Prostate gland (tissue), 2 donors: ENCODE measurements at regions not wholly inside any gene's neighbourhood (a gene's known extent, or its start where the extent isn't known, plus 50 kb on each side); places are given as distances from the start of the nearest gene placed in this dataset.

Source experiments
- CTCF ChIP-seq, 4 experiments: fragments of 200-600 bp in 2 of 4; fragments of 450-650 bp in 2 of 4; sonication (generic) in 2 of 4; IDR thresholded peaks; 1 replicate in 3 of 4; 2 replicates in 1 of 4; pipeline ENCODE4 v1.5.1; 2016 to 2019; ENCODE audit warnings: antibody characterized with exemption in 4 of 4, mild to moderate bottlenecking in 2 of 4, moderate library complexity in 2 of 4
- POLR2A ChIP-seq: fragments of 450-650 bp; IDR thresholded peaks from one replicate; pipeline ENCODE4 v1.6.1; 2016; ENCODE audit warnings: antibody characterized with exemption, mild to moderate bottlenecking

DNA sequence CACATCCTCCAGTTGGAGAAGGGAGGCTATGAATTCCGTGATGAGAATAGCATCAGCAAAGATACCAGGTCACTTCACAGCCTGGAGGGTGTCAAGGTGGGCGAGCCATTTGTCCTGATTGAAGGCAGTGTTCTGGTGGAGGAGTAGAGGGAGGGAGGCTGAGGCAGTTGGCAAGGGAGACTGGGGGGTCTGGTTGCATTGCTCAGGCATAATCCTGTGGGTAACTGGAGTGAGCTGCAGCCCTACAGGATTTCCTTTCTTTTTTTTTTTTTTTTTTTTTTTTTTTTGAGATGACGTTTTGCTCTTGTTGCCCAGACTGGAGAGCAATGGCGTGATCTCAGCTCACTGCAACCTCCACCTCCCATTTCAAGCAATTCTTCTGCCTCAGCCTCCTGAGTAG is 223.9 kb upstream of the KLF4 start:
- TF ChIP-seq POLR2A: no peak
- TF ChIP-seq CTCF (IDR thresholded peaks at IDR 0.05): no peak
